Stimulated activated CD8-positive, alpha-beta memory T cell treated with anti-CD3 and anti-CD28 coated beads, Interleukin-15, amount 100 ng/mL, for 1 hour (primary cell): ENCODE measurements at regions not wholly inside any gene's neighbourhood (a gene's known extent, or its start where the extent isn't known, plus 50 kb on each side); places are given as distances from the start of the nearest gene placed in this dataset.
"Not testable (repeated sequence)": the region's sequence is repeated elsewhere in the genome, so short reads cannot be mapped to it uniquely, and the experiment has no call there.

Source experiments
- DNase-seq: peaks from one replicate; pipeline ENCODE4 v3.0.0-alpha.2; 2020; ENCODE audit warnings: low read depth

GRCh38 chr14:38400751-38401150 is 144.9 kb upstream of the CLEC14A start:
- no peak for DNase-seq

DNA sequence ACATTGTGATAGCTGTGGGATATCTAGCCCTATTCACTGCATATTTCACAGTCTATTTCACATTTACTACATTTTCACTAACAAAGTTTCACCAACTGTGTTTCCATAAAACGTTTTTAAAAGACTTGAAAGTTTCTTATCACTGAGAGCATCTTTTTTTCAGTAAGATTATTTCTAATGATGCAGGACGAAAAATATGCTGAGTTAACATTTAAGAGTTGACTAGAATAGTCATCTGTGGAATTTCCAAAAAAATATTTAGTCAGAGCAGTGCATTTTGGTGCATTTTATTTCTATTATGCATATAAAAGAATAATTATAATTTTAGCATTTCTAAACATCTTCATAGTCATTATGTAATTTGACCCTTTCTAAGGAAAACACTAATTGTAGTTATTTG is 143.8 kb upstream of the CLEC14A start:
- no peak for DNase-seq

GRCh38 chr14:38394767-38395166 is 138.9 kb upstream of the CLEC14A start:
- DNase-seq: no peak

DNA sequence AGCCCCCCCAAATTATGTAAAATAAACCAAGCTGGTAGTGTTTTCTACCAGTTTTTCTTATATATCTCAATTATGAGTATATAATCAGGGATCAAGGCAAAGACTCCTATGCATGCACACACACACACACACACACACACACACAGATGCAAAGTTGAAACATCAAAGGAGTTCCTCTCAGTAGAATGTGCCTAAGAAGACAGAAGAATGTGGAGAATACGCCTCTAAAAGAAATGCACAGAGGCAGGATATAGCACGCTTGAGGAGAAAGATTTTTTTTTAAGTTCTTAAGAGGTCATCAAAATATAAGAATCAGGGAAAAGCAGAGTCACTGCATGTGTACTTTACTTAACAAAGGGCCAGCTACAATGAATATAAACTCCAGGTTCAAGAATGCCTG is 138.2 kb upstream of the CLEC14A start:
- DNase-seq: no peak

DNA sequence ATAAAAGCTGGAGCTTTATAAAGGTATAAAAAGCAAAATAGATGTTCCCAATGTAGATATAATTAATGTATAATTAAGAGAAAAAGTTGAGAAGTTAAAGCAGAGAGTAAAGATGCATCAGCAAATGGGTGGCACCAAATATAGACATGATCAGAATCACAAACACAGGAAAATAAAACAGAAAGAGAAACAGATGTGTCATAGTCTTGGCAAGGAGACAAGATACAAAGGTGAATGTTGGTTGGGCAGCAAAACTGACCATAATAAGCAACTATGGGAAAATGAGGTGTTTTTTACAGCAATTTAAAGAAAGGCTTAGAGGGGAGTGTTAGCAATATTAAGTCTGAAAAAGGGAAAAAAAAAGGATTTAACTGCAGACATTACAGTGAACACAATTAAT is 135.4 kb upstream of the CLEC14A start:
- no peak for DNase-seq

GRCh38 chr14:38389681-38390080 is 133.8 kb upstream of the CLEC14A start:
- no peak for DNase-seq

DNA sequence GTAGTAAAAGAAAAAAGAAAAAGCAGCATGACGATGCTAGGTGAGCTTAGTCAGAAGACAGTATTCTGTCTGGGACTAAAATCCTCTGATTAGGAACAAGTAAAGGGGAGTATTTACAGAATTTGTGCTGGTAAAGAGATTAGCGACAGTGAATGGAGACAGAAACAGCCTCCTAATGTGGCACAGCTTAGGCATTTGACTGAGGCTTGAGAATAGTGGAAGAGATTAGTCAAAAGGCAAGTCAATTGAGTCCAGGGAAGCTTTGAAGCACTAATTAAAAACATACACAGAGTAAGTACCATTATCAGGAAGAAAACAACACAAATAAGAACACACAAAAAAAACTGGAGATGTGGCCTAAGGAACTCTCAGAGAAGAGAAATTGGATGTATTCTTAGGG is 131.9 kb upstream of the CLEC14A start:
- no peak for DNase-seq

DNA sequence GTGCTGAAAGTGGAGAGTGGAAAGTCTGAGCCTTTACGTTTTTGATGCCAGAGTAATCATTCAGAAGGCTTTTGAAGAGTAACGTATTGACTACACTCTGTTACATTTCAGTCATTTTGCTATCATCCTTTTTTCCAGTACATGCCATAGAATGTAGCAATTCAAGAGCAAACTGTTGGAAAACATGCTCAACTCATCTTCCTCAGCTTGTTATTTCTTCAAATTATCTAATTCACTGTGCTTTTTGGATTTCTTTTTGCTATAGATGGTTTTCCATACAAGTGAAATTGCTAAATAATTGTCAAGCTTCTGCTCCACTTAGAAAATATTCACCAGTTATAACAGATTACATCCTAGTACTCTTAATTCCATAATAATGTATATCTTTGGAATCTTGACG is 129.9 kb upstream of the CLEC14A start:
- DNase-seq: no peak

DNA sequence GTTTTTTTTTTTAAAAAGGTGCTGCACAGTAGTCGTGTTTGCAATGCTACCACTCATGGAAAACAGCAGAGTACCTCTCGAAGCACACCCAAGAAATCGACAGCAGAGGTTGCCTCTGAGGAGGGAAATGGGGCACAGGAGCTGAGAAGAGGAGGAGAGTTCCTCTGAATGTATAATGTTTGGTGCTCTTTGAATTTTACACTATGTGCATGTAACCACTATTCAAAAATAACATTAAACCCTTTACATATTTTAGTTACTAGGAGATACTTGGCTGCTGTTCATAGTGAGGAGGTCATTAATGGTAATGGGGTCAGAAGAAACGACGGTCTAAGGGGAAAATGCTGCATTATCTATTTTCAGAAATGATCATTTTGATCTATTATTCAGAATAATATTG is 129.4 kb upstream of the CLEC14A start:
- DNase-seq: no peak

- DNase-seq: no peak
Observed at GRCh38 chr14:38384741-38385140, 128.8 kb upstream of the CLEC14A start.

DNA sequence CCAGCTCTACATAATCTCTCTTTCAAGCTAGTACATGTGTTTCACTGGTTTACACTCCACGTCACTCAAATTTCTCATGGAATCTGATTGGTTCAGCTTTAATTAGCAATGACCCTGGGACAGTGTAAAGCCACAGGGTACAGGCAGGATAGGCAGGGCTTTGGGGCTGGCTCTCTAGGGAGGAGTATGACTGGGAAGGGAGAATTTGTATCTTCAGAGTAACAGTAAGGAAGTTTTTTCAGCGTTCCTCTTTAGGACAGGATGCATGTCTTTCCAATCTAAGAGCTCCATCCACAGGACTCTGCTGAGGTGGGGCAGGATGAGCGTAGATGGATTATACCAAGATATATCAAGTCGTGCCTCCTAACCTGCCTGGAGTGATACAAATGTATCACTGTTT is 112.0 kb upstream of the CLEC14A start:
- no peak for DNase-seq

DNA sequence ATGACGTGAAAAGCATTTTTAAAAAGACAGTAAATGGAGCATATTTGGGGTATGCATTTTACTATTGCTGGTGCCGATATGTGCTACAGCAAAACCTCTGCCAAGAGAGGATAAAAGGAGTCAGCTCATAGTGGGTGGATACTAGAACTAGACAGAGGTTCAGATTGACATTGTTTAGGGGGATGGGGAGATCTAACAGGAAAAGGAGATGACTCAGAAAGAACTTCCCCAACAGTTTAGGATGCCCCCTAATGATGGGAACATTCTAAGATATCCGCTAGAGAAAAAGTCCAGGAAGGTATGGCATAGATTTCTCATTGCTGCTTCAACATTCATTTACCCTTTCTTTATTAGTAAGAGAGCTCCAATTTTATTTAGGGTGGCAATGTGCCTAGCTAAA is 110.5 kb upstream of the CLEC14A start:
- DNase-seq: no peak

DNA sequence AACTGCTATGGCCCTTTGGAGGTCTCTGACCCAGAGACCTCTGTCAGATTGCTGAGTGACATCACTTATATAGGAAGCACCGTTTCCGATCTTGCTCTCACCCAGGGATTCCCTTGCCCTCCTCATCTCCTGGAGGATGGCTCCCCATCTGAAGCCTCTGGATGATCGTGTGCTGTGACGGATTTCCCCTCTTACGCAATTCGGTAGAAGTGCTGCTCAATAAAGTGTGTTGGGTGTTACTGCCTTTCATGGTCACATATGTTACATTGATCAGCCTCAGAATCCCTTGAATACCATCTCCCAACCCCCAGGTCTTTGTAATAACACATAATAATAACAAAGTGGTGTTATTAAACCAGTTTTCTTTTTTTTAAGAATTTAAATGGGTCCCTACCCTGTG is 107.3 kb upstream of the CLEC14A start:
- DNase-seq: no peak

- no peak for DNase-seq
Observed at GRCh38 chr14:38357557-38357956, 101.7 kb upstream of the CLEC14A start.

- not testable (repeated sequence) for DNase-seq
Observed at GRCh38 chr14:38355473-38355872, 99.6 kb upstream of the CLEC14A start.

GRCh38 chr14:38350102-38350501 is 94.2 kb upstream of the CLEC14A start:
- no peak for DNase-seq

GRCh38 chr14:38342803-38343202 is 86.9 kb upstream of the CLEC14A start:
- no peak for DNase-seq

GRCh38 chr14:38339696-38340095 is 83.8 kb upstream of the CLEC14A start:
- no peak for DNase-seq

- no peak for DNase-seq
Observed at GRCh38 chr14:38336298-38336697, 80.4 kb upstream of the CLEC14A start.

- DNase-seq: no peak
Observed at GRCh38 chr14:38330275-38330674, 74.4 kb upstream of the CLEC14A start.

GRCh38 chr14:38329246-38329645 is 73.4 kb upstream of the CLEC14A start:
- no peak for DNase-seq

- DNase-seq: no peak
Observed at GRCh38 chr14:38316922-38317321, 61.0 kb upstream of the CLEC14A start.

GRCh38 chr14:38311655-38312054 is 55.8 kb upstream of the CLEC14A start:
- no peak for DNase-seq

DNA sequence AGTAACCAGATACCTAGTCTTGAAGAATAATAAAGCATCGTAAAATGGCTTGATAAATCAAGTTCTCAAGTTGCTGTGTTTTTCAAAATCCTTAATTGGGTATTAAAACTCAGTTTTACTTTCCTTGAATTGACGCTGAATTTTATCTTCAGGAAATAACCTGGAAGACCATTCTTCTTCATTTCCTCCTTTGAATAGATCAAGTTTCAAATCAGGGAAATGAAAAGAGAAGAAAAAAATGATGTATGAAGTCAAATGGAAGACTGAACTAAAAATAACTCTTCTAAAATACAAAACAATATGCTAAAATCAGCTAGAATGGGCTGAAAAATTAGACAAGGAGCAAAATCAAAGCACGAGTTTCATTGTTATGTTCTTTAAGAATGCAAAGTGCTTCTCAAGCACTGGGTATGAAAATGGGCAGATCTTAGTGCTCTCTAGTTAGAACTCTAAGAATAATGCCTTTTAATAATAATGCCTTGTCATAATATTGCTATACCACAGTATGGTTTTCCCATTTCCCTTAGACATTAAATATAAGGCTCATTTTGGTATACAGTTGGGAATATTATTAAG is 54.6 kb upstream of the CLEC14A start:
- DNase-seq: no peak
